A673 (cell line): ENCODE measurements at regions not wholly inside any gene's neighbourhood (a gene's known extent, or its start where the extent isn't known, plus 50 kb on each side); places are given as distances from the start of the nearest gene placed in this dataset.

Experiments used
- EZH2 ChIP-seq: fragments of 200-600 bp; sonication (generic); IDR thresholded peaks from 2 replicates; pipeline ENCODE4 v1.6.1; 2017; ENCODE audit warnings: borderline replicate concordance, low read depth, mild to moderate bottlenecking, mixed read lengths, antibody characterized with exemption, low read length; ENCODE audit not compliant: poor library complexity, severe bottlenecking
- TF ChIP-seq, protein P1 (sequence below): fragments of 300-800, 200-600 bp; sonication (generic); conservative IDR thresholded peaks from 2 replicates; pipeline ENCODE4 v1.5.1; 2017; ENCODE audit warnings: low read depth, mild to moderate bottlenecking, antibody characterized with exemption, low read length, moderate library complexity, mixed read lengths

DNA sequence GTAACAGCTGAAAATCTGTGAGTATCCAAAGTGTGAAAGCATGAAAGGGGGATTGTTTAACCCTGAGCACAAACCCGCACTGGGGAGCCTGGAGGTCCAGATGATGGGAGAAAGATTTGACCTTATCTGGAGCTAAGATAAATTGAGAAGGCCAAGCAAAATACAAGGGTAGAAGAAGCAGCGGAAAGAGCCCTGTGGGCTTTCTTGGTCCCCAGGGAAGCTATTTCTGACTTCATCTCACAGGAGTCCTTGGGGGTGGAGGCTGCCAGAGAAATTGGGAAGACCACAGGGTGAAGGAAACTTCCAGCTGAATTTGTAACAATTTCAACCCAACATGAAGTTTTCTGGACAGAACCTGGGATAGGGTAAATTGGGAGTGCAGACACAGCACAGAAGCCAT is 476.9 kb downstream of the MMUT start:
- TF ChIP-seq, protein P1, sequence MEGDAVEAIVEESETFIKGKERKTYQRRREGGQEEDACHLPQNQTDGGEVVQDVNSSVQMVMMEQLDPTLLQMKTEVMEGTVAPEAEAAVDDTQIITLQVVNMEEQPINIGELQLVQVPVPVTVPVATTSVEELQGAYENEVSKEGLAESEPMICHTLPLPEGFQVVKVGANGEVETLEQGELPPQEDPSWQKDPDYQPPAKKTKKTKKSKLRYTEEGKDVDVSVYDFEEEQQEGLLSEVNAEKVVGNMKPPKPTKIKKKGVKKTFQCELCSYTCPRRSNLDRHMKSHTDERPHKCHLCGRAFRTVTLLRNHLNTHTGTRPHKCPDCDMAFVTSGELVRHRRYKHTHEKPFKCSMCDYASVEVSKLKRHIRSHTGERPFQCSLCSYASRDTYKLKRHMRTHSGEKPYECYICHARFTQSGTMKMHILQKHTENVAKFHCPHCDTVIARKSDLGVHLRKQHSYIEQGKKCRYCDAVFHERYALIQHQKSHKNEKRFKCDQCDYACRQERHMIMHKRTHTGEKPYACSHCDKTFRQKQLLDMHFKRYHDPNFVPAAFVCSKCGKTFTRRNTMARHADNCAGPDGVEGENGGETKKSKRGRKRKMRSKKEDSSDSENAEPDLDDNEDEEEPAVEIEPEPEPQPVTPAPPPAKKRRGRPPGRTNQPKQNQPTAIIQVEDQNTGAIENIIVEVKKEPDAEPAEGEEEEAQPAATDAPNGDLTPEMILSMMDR: no peak
- TF ChIP-seq EZH2: no peak
